HepG2 (cell line): ENCODE measurements at regions not wholly inside any gene's neighbourhood (a gene's known extent, or its start where the extent isn't known, plus 50 kb on each side); places are given as distances from the start of the nearest gene placed in this dataset.

Experiments
- ATAC-seq: fragments of 200-7000 bp; cut with Tn5 transposase; 3 replicates; pipeline ENCODE4 v1.9.1; 2020; ENCODE audit warnings: mild to moderate bottlenecking, moderate library complexity
- BruUV-seq: library from RNA; stranded (reverse); fragments of 400-500 nt; replicated peaks from 2 replicates; lab custom pipeline; 2021; lab: Mats Ljungman, UMichigan
- CTCF ChIA-PET: fragments of 300-600 bp; formaldehyde crosslinking; extraction: SDS; loops from one replicate; lab custom pipeline; 2021; ENCODE audit warnings: low total read pairs, inconsistent platforms, low intra/inter-chr PET ratio; lab: Yijun Ruan, JAX
- POLR2A ChIA-PET: fragments of 350-600 bp; sonication (Branson Sonifier 250); formaldehyde crosslinking; loops from one replicate; lab custom pipeline; 2020; ENCODE audit warnings: antibody characterized with exemption, inconsistent platforms; lab: Yijun Ruan, JAX
- DNase-seq: peaks from one replicate; pipeline ENCODE4 v3.0.0-alpha.2; 2015; ENCODE audit warnings: low spot score
- FAIRE-seq: peaks from 3 replicates; lab custom pipeline; 2011; peaks lifted over from hg19 to GRCh38; lab: Jason Lieb, UNC
- H2AFZ ChIP-seq: one replicate; pipeline ENCODE4 v1.6.1; 2011; ENCODE audit warnings: low read length, inconsistent platforms
- H3K27ac ChIP-seq: fragments of 300-600 bp; 3 replicates; pipeline ENCODE4 v1.8.0; 2011; ENCODE audit warnings: mixed run types, mild to moderate bottlenecking, mixed read lengths, low read length, inconsistent platforms; ENCODE audit not compliant: insufficient read depth; ENCODE audit errors: extremely low read length
- H3K27me3 ChIP-seq, 2 experiments: fragments of 200-600 bp in 1 of 2; 2 replicates in 1 of 2; 3 replicates in 1 of 2; pipeline versions ENCODE4 v1.6.0 to v1.8.0; 2011; ENCODE audit warnings: low read length in 2 of 2, mild to moderate bottlenecking in 2 of 2, moderate library complexity in 2 of 2, inconsistent platforms in 1 of 2; ENCODE audit not compliant: insufficient read depth in 2 of 2, control insufficient read depth in 1 of 2
- H3K36me3 ChIP-seq, 2 experiments: fragments of 200-600 bp in 1 of 2; replicated peaks in 1 of 2; 2 replicates in 1 of 2; 3 replicates in 1 of 2; pipeline versions ENCODE4 v1.5.1 to v1.8.0; 2011; ENCODE audit warnings: low read length in 2 of 2, inconsistent platforms in 1 of 2; ENCODE audit not compliant: insufficient read depth in 2 of 2, control insufficient read depth in 1 of 2
- H3K4me1 ChIP-seq: 2 replicates; pipeline ENCODE4 v1.5.1; 2012; ENCODE audit warnings: low read length, inconsistent platforms; ENCODE audit not compliant: insufficient read depth
- H3K4me2 ChIP-seq: 2 replicates; pipeline ENCODE4 v1.6.0; 2011; ENCODE audit warnings: low read depth, low read length, inconsistent platforms
- H3K4me3 ChIP-seq, 3 experiments: fragments of 200-600 bp in 1 of 3; sonication (generic), shearing (Covaris generic) in 1 of 3; replicated peaks in 1 of 3; 2 replicates each; pipeline ENCODE4 v1.5.1; 2011 to 2016; ENCODE audit warnings: low read length in 3 of 3, inconsistent platforms in 2 of 3, low read depth in 2 of 3, mild to moderate bottlenecking in 2 of 3, control low read depth in 1 of 3, mixed read lengths in 1 of 3; ENCODE audit not compliant: insufficient read depth in 1 of 3
- H3K79me2 ChIP-seq: one replicate; pipeline ENCODE4 v1.6.1; 2011; ENCODE audit warnings: low read length, inconsistent platforms; ENCODE audit not compliant: insufficient read depth
- H3K9ac ChIP-seq: 2 replicates; pipeline ENCODE4 v1.6.0; 2011; ENCODE audit warnings: mild to moderate bottlenecking, low read depth, low read length, inconsistent platforms; ENCODE audit not compliant: insufficient read depth
- H3K9me3 ChIP-seq: 2 replicates; pipeline ENCODE4 v1.5.1; 2012; ENCODE audit warnings: mild to moderate bottlenecking, low read length
- H4K20me1 ChIP-seq: 2 replicates; pipeline ENCODE4 v1.6.0; 2011; ENCODE audit warnings: inconsistent platforms, mild to moderate bottlenecking, low read length, moderate library complexity; ENCODE audit not compliant: insufficient read depth
- ATRX ChIP-seq: sonication (generic); formaldehyde crosslinking; IDR thresholded peaks from 2 replicates; pipeline ENCODE4 v1.4.0; 2020; ENCODE audit warnings: missing genetic modification reagents, borderline replicate concordance
- FOSL2 ChIP-seq: sonication (generic); formaldehyde crosslinking; IDR thresholded peaks from 2 replicates; pipeline ENCODE4 v1.4.0; 2020; ENCODE audit warnings: missing genetic modification reagents
- KMT2A ChIP-seq: sonication (generic); formaldehyde crosslinking; IDR thresholded peaks from 2 replicates; pipeline ENCODE4 v1.4.0; 2020; ENCODE audit warnings: missing genetic modification reagents
- RFX3 ChIP-seq: IDR thresholded peaks from 2 replicates; pipeline ENCODE4 v1.6.1; 2016; ENCODE audit warnings: missing biosample characterization, missing genetic modification reagents
- ZFP36L1 ChIP-seq: sonication (generic); formaldehyde crosslinking; IDR thresholded peaks from 2 replicates; pipeline ENCODE4 v1.8.0; 2022; ENCODE audit warnings: mild to moderate bottlenecking, missing genetic modification reagents, moderate library complexity
- ZSCAN31 ChIP-seq: sonication (generic); formaldehyde crosslinking; IDR thresholded peaks from 2 replicates; pipeline ENCODE4 v1.5.0; 2020; ENCODE audit warnings: low read depth, mild to moderate bottlenecking, missing genetic modification reagents
- WGBS: methylation state at CpG from one replicate; pipeline ENCODE4 v1.1.6; 2017; ENCODE audit warnings: low lambda C conversion rate; 5-methylcytosine and 5-hydroxymethylcytosine counted together
- in situ Hi-C: cut with HindIII; loops from 2 replicates; pipeline ENCODE4 v1.10.0; 2017; ENCODE audit warnings: low pct_unique_long_range_greater_than_20kb; ENCODE audit not compliant: extremely low pct_ligation_motif_present
- intact Hi-C: fragments of 100-400 bp; cut with micrococcal nuclease; formaldehyde crosslinking; loops from one replicate; pipeline ENCODE4 v1.10.0; 2022; ENCODE audit not compliant: unreplicated experiment
- TF ChIP-seq, protein P1 (sequence below): sonication (generic); formaldehyde crosslinking; IDR thresholded peaks from 2 replicates; pipeline ENCODE4 v1.5.1; 2020; ENCODE audit warnings: mild to moderate bottlenecking, moderate library complexity, missing genetic modification reagents

DNA sequence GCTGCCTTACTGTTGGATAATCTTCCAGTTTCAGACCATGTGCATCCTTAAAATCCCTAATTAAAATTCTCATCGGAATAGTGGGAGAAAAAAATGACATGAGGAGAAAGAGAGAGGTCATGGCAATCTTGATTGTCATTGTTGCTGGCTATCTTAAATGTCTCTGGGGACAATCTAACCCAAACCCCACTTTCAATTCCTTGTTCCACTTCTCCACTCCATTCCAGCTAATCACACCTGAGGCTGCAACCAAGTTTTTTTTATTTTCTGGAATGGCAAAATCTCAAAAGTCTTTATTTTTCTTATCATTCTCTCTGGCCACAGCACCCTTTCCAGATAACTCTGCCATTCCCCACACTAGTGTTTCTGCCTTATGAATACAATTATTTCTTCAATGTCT is 171.9 kb upstream of the RASA1 start:
- no peak overlapping the region for H3K4me3 ChIP-seq
- no peaks in the 10 kb centered on the region for H3K79me2 ChIP-seq
- no peaks in the 10 kb centered on the region for H4K20me1 ChIP-seq
- no peak overlapping the region for H3K4me2 ChIP-seq
- H3K9me3 ChIP-seq, result no peaks in the 10 kb centered on the region
- BruUV-seq, result no TSS peak
- CTCF ChIA-PET, result no interaction called here
- no peaks in the 10 kb centered on the region for H3K36me3 ChIP-seq
- POLR2A ChIA-PET, result no interaction called here
- H3K27ac ChIP-seq, result no peak overlapping the region
- no peak overlapping the region for H2AFZ ChIP-seq
- in situ Hi-C loops (no loop called here), intact Hi-C loops (no loop called here)
- no peak for FAIRE-seq
- H3K27me3 ChIP-seq, result no peaks in the 10 kb centered on the region
- no peak for ATAC-seq
- DNase-seq, result no peak
- no peaks in the 10 kb centered on the region for H3K4me1 ChIP-seq
- no peak for TF ChIP-seq FOSL2 (CRISPR knock-in tag)
- 0% methylated on average over 1 of the region's 1 CpG for WGBS
- H3K9ac ChIP-seq, result no peak overlapping the region

DNA sequence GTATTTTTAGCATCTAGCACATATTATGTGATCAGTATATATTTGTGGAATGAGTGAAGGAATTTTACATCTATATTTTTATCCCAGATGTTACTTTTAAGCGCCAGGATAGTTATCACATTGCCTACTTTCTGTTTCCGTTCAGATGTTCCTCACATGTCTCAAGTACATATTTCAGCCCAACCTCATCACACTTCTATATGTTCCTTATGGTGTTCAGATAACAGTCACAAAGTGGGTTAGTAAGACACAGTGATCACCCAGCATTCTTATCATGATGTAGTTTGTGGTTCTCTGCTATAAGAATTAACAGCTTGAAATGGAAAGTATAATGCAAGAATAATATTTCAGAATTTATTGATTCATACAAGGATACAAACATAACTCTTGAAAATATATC is 170.0 kb upstream of the RASA1 start:
- no peaks in the 10 kb centered on the region for H3K9me3 ChIP-seq
- no peaks in the 10 kb centered on the region for H3K36me3 ChIP-seq
- no peak overlapping the region for H3K9ac ChIP-seq
- ChIA-PET POLR2A (no interaction called here), CTCF (no interaction called here)
- no peak overlapping the region for H3K4me2 ChIP-seq
- H4K20me1 ChIP-seq, result no peaks in the 10 kb centered on the region
- H3K79me2 ChIP-seq, result no peaks in the 10 kb centered on the region
- H3K4me3 ChIP-seq, result no peak overlapping the region
- no peaks in the 10 kb centered on the region for H3K4me1 ChIP-seq
- intact Hi-C loops, result no loop called here
- TF ChIP-seq, protein P1, sequence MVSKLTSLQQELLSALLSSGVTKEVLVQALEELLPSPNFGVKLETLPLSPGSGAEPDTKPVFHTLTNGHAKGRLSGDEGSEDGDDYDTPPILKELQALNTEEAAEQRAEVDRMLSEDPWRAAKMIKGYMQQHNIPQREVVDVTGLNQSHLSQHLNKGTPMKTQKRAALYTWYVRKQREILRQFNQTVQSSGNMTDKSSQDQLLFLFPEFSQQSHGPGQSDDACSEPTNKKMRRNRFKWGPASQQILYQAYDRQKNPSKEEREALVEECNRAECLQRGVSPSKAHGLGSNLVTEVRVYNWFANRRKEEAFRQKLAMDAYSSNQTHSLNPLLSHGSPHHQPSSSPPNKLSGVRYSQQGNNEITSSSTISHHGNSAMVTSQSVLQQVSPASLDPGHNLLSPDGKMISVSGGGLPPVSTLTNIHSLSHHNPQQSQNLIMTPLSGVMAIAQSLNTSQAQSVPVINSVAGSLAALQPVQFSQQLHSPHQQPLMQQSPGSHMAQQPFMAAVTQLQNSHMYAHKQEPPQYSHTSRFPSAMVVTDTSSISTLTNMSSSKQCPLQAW, result no peak
- TF ChIP-seq ATRX, result no peak
- no peak for TF ChIP-seq RFX3 (CRISPR knock-in tag)
- TF ChIP-seq ZSCAN31 (CRISPR knock-in tag), result no peak
- TF ChIP-seq ZFP36L1 (CRISPR knock-in tag), result no peak
- no peak for TF ChIP-seq KMT2A (CRISPR knock-in tag)
- no peak for FAIRE-seq
- no peak overlapping the region for H3K27ac ChIP-seq
- in situ Hi-C loops, result no loop called here
- H2AFZ ChIP-seq, result no peak overlapping the region
- ATAC-seq, result no peak
- WGBS, result 17% methylated on average over 2 of the region's 2 CpGs
- no peak for DNase-seq
- BruUV-seq, result no TSS peak
- H3K27me3 ChIP-seq, result no peaks in the 10 kb centered on the region
